ENCODE measurements at regions not wholly inside any gene's neighbourhood (a gene's known extent, or its start where the extent isn't known, plus 50 kb on each side); places are given as distances from the start of the nearest gene placed in this dataset.
"Not testable (repeated sequence)": the region's sequence is repeated elsewhere in the genome, so short reads cannot be mapped to it uniquely, and the experiment has no call there.

DNA sequence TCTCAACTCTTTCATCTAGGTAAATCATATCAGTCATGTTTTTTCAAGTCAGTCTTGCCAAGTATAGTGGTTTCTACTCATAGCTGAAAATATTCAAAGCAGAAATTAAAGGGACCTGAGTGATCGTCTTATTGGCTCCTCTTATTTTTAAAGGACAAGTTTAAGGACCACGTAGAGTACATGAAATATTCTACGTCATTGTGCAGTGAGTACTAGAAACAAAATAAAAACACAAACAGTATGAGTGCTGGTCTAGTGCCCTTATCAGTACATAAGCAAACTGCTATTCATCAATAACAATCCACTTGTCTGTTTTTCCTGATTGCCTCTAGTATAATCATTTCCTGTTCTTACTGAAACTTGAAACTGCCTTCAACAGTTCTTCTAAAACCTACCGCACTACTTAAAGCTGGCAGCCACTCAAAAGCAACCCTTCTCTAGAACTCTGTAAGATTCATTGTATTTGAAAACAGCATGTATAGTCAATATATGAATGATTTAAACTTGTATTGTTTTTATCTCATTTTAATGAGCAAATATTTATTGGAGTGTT lies 853.7 kb downstream of the TAF11L14 start:
- DNase-seq = no peak

DNA sequence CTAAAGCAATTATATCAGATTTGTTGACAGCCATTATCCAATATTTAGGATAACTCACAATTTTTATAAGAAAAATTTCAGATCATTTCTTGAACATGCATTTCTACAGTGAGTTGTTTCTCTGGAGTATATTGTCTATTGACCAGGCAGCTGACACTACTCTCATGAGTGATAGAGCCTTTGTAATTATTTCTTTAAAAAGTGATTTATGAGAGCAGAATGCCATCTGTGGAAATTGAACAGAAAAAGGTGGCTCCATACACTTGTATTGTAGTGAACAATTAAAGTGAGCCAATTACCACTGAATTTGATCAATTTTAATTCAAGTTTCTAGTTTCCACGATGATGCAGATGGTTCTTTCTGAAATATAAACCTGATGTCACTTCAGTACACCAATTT lies 855.4 kb downstream of the TAF11L14 start:
- DNase-seq = no peak

DNA sequence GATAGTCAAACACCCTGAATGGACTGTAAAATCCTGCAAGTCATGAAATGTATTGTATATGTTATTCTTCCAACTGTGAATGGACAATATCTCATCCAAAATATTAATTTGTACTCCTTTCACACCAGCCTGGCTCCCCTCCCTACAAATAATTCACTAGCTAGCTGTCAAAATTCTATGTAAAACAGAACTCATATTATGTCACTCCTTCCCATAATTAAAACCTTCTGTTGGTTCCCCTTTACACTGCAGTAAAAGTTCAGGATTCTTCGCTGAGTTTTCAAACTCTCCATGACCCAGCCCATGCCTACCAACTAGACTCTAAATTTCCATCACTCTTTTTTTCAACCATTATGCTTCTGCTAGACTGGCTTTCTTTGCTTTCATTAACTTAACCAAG lies 857.1 kb downstream of the TAF11L14 start:
- no peak for DNase-seq

DNA sequence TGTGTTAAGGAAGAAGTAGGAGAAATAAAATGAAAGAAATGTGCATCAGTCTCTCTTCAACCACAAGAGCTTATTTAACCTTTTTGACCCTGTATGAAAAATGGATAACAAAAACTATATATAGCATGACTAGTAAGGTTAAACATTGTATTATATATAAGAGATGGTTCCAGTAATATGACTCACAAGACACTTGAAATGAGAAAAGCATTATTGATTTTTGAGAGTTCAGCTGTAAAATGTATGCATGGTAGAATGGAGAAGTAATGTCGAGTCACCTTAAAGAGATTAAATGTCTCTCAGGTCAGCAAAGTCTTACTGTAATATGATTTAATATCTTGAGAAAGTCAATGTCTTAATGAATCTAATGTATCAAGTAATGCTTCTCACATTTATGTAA lies 860.9 kb downstream of the TAF11L14 start:
- DNase-seq = no peak

DNA sequence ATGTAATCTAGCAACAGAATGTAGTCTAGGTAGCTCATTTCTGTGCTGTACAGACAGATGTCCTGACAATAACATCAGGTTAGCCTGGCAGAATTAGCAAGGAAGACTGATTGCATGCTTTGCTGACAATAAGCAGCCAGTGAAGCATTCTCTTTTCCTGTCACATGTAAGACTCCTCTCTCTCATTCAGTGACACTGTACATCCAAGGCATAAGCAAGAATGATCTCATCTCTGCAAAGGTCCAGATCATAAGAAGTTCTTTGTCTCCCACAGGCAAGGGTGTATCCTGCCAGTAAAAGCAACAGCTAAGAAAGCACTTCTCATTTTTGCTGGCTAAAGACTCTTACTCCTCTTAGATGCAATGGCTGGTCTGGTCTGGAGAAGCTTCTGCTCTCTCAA lies 861.8 kb downstream of the TAF11L14 start:
- DNase-seq = no peak

DNA sequence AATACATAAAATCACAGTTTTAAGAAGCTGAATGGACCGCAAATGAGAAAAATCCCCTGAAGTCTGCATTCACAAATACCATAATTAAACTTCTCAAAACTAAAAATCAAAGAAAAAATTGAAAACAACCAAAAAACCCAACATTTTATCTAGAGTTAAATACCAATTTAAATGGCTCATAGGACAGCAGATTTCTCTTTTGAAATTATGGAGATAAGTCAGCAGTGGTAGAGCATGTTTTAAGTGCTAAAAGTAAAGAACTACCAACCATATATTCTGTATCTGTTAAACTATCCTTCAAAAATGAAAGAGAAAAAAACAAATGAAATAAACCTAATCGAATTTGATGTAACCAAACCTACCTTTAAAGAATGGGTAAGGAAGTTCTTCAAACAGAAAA lies 862.8 kb downstream of the TAF11L14 start:
- no peak for DNase-seq

DNA sequence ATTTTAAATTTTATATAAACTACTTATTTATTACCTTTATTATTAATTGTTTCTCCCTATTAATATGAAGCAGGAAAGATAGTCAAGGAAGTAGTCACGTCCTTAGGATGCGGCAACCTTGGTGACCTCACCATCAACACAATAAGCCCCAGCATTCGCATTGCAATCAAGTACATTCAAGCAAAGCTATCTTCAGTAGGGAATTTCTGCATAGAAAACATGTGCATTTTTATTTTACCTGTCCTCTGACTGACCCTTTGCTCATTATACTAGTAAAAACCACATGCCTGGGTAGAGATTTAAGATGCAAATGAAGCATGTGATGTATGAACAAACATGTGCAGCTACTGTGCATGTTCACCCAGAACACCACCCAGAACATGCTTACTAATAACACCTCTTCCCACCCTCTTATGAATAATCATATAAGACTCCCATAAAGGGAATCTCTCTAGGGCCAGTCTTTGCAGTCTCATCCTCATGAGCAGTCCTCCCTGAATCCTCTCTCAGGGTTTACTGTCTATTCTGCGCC lies 869.6 kb downstream of the TAF11L14 start:
- no peak for DNase-seq

DNA sequence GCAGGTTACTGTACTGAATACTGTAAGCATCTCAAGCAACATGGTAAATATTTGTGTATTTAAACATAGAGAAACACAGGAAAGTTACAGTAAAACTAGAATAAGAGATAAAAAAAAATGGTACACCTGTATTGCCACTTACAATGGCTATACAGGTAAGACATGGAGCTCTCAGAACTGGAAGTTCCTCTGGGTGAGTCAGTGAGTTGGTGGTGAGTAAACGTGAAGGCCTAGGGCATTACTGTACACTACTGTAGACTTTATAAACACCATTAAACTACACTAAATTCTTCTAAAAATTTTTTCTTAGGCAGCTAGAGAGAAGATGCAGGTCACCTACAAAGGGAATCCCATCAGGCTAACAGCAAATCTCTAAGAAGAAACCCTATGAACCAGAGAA lies 872.9 kb downstream of the TAF11L14 start:
- no peak for DNase-seq

DNA sequence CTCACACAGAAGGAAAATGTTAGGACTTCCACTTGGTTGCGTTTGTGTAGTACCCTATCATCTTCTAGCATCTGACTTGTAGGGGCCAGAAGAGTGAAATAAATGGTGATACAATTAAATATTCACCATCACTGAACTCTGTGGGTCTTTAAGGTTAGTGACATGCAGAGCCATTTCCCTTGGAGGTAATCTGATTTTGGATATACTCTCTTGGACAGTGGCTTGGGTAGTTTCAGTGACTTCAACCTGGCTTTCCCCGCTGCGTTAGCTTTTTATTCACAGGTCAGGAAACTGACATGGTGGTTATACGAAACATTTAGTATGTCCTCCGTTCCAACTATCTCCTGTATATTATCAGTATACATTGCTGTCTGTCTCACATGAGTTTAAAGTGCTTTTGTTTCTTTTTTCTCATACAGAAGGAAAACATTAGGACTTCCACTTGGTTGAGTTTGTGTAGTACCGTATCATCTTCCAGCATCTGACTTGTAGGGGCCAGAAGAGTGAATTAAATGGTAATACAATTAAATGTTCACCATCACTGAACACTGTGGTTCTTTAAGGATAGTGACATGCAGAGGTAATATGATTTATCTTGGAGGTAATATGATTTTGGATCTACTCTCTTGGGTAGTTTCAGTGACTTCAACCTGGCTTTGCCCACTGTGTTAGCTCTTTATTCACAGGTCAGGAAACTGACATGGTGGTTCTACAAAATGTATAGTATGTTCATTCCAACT lies 883.6 kb downstream of the TAF11L14 start:
- no peak for DNase-seq

DNA sequence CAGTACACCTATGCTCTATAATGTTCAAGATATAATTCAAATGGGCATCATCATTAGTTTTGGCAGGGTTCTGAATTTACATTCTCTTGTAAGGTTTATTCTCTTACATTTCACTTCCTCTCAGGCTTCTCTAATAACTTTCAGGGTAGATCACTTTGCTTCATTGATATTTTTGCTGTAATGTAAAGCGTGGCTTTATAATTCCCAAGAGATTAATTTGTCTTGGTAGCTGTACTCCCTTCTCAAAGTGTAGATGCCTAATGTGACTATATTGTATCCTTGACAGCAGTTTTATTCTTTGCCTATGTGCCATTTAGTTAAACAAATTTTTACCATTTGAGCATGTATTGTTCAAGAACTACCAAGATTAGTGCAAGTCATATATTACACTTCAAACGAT lies 889.1 kb downstream of the TAF11L14 start:
- no peak for DNase-seq

DNA sequence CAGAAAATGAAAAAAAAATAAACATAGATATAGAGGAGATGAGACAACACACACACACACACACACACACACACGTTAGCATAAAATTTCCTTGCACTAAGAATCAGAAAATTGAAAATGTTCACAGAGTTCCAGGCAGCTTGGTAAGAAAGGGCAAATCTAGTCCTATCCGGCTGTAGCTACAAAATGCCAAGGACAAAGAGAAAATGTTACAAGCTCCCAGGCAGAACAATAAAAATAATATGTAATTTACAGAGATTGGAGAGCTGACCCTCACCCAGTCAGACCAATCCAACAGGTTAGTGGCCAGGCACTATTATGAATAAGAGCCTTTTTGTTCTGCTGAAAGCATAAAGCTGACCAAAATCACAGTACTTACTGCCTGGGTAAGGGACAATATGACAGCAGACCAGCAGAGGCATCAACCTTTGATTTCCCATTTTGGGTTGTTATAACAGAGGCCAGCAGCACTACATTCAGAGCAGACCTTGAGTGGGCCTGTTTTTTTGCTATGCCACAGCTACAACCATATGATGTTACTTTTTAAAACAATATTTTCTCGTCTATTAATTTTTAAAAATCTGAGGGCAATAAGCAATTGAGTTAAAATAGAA lies 892.6 kb downstream of the TAF11L14 start:
- no peak for DNase-seq

DNA sequence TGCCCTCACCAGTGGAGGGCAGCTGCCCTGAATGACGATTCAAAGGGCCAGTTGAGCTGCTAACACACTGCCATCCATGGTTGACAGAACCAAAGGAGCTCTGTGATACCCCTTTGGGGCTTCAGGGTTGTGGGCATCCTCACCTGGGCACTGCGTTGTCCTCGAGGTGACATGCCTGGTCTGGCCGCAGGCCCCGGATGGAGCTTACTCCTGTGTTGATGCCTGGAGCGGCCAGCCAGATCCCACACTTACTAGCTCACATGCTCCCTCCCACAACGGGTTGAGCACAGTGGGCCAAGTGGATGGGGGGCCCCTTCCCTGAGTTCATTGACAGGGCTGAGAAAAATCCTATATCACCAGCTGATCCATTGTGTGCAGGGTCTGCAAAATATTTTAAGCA lies 898.9 kb downstream of the TAF11L14 start:
- no peak for DNase-seq

DNA sequence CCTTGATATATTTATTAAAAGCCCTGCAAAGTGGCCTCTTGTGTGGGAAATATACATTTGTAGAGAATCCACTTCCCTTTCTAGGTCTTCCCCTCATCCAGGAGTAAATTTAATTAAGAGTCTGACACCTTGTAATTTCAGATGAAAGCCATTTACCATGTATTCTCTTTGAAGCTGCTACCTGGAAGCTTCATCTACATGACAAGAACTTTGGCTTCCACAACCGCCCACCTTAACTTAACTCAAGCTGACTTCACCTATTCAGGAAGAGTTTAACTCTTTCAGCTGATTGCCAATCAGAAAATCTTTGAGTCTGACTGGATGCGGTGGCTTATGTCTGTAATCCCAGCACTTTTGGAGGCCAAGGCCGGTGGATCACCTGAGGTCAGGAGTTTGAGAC lies 899.9 kb downstream of the TAF11L14 start:
- no peak for DNase-seq

DNA sequence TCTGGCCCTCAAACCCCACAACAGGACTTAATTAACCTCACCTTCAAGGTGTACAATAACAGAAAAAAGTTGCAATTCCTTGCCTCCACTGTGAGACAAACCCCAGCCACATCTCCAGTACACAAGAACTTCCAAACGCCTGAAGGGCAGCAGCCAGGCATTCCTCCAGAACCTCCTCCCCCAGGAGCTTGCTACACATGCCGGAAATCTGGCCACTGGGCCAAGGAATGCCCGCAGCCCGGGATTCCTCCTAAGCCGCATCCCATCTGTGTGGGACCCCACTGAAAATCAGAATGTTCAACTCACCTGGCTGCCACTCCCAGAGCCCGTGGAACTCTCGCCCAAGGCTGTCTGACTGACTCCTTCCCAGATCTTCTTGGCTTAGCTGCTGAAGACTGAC lies 901.5 kb downstream of the TAF11L14 start:
- DNase-seq = not testable (repeated sequence)

DNA sequence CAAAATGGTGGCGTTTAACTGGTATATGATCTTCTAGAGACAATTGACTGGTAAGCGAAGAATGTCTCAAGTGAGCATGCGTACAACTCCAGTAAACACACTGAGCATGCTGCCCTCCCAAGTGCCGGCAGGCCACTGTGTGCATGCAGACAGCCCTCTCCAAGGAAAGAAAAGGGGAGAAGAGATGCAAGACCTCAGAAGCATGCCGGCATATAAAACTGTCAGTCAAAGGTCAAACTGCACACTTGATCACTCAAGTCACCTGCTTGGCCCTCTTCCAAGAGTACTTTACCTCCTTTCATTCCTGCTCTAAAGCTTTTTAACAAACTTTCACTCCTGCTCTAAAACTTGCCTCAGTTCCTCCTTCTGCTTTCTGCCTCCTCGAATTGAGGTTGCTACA lies 910.2 kb downstream of the TAF11L14 start:
- DNase-seq = peak; percentile 4

DNA sequence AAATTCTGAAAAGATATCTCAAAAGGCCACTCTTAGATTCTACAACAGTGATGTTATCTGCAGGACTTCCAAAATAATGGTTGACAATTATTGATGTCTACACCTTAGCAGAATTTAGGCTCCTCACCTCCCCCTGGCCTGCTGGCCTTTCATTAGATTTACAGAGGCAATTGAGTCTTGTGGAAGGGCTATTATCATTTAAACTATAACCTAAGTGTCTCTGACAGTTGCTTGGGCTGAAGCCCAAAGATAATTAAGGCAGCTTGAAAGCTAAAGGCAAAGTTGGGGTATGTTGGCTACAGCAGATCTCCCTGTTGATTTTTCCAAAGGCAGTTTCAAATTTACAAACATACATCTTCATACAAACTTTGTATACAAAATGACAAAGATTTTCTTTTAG lies 912.3 kb downstream of the TAF11L14 start:
- DNase-seq = no peak

DNA sequence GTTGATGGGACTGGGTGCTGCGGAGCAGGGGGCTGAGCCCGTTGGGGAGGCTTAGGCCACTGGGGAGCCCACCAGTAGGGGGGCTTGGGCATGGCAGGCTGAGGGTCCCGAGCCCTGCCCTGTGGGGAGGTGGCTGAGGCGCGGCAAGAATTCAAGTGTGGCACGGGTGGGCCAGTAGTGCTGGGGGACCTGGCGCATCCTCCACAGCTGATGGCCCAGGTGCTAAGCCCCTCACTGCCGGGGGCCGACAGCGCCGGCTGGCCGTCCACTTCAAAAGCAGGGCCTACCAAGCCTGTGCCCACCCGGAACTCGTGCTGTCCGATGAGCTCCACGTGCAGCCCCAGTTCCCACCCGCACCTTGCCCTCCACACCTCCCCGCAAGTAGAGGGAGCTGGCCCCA lies 917.5 kb downstream of the TAF11L14 start:
- no peak for DNase-seq

DNA sequence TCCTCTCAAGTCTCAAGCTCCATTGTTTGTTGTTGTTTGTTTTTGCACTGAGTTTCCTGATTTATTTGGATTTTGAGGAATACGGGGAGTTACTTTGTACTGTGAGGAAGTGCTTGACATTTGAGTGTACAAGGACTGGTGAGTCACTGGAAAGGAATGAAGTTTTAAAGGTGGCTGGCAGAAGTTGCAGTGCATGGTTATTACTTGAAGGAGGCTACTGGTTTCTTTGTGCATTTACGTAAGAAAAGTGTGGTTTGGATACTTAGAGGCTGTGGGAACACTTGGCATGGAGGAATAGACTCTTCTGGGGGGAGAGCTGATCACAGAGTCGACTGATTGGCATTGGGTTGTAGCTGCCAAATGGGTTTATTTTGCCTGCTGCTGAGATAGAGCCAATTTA lies 919.0 kb downstream of the TAF11L14 start:
- DNase-seq = no peak

DNA sequence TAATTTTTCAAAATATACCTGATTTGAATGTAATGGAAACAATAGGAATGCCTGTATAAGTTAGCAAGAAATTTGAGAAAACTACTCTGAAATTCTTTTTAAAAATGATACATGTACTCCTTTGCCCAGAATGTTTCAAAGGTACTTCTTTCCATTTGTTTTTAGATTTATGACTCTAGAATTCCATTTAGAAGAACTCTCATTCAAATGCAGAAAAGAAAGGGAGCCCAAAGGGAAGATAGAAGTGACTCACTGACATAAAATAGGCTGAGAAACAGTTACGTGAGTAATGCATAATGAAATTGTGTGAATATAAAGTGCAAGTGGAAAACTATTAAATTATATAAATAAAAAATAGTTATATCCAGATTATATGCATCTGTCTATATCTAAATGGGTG lies 926.3 kb downstream of the TAF11L14 start:
- no peak for DNase-seq

DNA sequence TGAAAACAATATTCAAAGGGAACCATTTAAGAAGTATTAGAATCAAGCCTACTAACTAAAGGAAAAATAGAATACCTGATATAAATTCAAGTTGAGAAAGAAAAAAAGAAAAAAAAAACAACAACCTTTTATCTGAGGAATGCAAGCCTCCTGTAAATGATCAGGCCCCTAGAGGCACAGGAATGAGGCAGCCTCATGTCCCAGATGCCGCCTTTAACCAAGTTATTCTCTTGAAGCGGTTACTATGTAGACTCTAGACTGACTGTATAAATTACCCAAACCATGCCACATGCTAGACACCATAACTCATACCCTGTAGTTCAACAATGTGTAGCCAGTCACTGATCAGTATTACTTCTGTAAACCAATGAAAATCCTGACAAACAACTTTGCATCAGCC lies 929.6 kb downstream of the TAF11L14 start:
- DNase-seq = no peak

DNA sequence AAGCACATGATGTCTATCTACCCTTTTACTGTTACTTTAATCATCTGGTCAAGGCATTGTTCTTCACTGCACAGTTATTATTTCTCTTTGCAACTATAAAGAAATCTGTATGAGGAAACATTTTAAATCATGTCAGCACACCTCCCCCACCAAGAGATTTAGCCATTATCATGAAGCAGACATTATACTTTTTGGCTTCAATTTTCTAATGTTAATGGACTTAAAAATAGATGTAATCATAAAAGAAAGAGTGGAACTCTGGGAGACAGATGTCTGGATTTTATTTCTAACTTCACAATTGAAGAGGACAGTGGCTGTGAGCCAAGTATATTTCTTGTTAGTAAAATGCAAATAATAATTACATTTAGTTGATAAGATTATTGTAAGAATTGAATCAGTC lies 932.4 kb downstream of the TAF11L14 start:
- no peak for DNase-seq

DNA sequence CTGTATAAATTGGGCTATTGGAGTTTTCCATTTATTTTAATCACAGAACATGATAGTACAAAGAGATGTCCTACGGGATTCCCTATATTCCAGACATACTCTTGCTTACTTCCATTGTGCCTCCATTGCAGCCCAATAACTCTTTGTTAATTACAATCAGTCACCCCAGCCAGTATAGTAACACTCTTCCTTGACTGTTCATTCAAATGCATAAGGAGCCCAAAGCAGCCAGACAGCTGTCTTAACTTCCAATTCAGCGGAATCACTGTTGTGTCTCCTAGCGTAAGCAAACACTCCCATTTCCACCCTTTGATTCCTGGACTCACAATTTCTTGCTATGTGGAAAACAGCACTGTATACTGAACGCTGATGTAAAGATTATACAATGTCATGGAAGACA lies 942.3 kb downstream of the TAF11L14 start:
- no peak for DNase-seq

DNA sequence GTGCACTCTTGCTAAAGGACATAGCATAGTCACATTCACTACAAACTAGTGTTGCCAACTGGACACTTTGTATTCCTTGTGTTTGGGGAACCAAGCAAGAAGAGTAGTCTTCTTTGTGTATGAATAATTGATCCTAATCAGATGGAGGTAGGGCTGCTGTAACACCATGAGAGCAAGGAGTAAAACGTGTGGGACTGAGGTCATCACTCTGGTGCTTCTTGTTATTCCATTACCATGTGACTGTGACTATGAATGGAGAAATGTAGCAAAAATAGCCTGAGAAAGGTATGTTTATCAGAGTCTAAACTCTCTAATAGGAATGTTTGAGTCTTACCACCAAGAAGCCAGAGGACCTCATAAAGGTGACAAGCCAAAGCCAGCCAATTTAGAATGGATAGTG lies 966.9 kb downstream of the TAF11L14 start:
- no peak for DNase-seq

DNA sequence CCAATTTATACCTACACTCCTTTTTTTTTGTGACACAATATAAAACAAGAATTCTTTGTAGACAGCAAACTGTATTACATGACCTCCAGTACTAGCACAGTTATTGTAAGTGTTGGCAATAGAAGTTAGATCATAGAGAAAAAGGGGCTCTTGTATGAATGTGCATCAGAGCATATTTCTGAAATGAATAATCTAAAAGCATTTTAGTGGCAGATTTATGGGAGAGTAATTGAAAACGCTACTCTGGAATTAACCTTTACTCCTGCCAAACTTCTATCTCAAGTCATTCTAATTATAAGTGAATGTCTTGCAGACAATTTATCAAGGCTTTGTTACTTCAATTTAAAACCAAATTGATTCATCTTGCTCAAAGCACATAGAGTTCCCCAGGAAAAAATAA lies 968.1 kb downstream of the TAF11L14 start:
- DNase-seq = no peak

DNA sequence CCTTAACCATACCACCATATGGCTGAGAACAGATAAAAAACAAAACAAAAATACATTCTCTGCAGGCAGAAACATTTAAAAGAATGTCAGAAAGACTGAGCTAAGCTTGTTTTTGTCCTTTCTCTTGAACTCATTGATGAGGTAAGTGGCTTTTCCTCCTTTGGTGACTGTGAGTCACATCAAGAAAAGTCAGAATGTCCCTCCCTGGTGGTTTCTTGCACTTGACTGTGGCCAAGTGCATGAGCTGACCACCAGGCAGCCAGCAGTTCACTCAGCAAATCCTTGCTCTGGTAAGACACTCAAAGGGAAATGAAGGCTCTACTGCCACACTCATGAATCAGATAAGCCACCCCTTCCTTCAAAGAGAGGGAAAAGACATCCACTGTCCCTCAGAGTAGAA lies 970.9 kb downstream of the TAF11L14 start:
- DNase-seq = no peak
